Activated CD8-positive, alpha-beta memory T cell treated with anti-CD3 and anti-CD28 coated beads, Interleukin-2, amount 50 U/mL, for 4 hours (primary cell): ENCODE measurements at regions not wholly inside any gene's neighbourhood (a gene's known extent, or its start where the extent isn't known, plus 50 kb on each side); places are given as distances from the start of the nearest gene placed in this dataset.
A peak's percentile ranks its signal among the peaks of the same experiment; 100 is the strongest.

Source experiments
- DNase-seq: peaks from one replicate; pipeline ENCODE4 v3.0.0-alpha.2; 2020

DNA sequence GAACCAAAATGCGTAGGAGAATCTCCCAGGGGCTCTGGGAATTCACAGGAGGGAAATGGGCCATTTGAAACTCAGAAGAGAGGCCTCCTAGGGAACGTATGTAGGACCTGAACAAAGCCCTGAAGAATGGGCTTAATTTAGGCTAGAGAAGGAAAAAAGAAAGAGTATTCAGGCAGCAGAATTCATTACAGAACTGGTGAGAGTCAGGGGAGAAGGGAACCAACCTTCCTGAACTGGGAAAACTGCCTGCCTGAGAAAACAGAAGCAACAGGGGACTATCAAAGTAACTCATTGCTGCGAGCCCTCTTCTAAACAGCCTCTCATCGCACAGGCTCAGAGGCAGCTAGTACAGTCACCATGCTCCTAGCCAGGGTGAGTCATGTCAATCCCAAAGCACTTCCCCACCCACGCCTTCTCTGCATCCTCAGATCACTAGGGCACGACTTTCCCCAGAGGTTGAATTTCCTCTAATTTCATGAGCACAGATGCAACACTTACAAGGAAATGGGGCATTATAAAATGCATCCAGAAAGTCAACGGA is 98.1 kb downstream of the ADSS2 start:
- DNase-seq = peak; percentile 19

DNA sequence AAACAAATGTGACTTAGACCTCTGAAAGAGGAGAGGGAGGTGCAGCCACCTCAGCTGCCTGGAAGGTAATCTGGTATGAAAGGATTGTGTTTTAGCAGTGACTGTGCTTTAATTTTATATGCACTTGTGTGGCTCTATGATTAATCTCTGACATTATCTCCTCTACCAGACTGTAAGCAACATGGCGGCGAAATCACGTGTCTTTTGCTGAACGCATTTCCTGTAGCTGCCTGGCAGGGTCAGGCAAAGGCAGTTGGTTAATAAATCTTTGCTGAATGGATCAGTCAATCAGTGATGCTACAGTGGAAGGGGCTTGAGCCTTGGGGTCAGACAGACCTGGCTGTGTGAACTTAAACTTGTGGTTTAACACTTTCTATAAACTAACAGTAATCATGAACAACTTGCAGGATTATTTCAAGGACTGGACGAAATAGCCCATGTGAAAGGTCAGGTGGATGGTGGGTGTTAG is 96.9 kb downstream of the ADSS2 start:
- no peak for DNase-seq

DNA sequence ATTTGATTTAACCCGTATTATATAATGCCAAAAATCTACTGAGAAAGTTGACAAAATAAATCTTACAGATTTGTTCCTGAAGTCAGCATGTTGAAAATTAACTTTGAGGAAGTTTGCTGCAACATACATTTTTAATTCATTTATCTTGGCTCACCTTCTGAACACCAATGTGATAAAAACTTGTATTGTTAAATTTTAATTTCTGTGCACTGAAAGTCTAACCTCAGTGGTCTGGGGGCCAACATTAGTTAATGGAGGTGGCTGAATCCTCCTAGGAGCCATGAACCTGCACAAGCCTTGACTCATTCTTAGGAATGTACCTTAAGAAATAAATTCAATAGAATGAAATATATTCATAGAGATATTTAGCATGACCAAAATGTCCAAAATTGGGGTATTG is 95.3 kb downstream of the ADSS2 start:
- no peak for DNase-seq
